SK-N-SH treated with all-trans-retinoic acid at 6 μM for 48 hours (cell line): ENCODE measurements at regions not wholly inside any gene's neighbourhood (a gene's known extent, or its start where the extent isn't known, plus 50 kb on each side); places are given as distances from the start of the nearest gene placed in this dataset.
A peak's percentile ranks its signal among the peaks of the same experiment; 100 is the strongest.

ENCODE experiments used
- ATAC-seq: fragments of 200-7000 bp; cut with Tn5 transposase; 3 replicates; pipeline ENCODE4 v1.9.1; 2020; ENCODE audit warnings: mild to moderate bottlenecking, moderate library complexity
- BACH2 ChIP-seq: fragments of 250-450 bp; sonication (Bioruptor Pico); IDR thresholded peaks from 2 replicates; pipeline ENCODE4 v1.9.0; 2021; ENCODE audit warnings: mild to moderate bottlenecking, borderline replicate concordance
- CSDC2 ChIP-seq: fragments of 250-450 bp; sonication (Bioruptor Pico); IDR thresholded peaks from 2 replicates; pipeline ENCODE4 v1.5.0; 2020; ENCODE audit warnings: mild to moderate bottlenecking, moderate library complexity
- ESRRG ChIP-seq: fragments of 250-450 bp; sonication (Bioruptor Pico); IDR thresholded peaks from 2 replicates; pipeline ENCODE4 v1.6.1; 2021; ENCODE audit warnings: mild to moderate bottlenecking
- GLIS3 ChIP-seq: fragments of 250-450 bp; sonication (Bioruptor Pico); IDR thresholded peaks from 2 replicates; pipeline ENCODE4 v1.5.0; 2020; ENCODE audit warnings: mild to moderate bottlenecking, moderate library complexity
- ISL1 ChIP-seq: fragments of 250-450 bp; sonication (Bioruptor Pico); IDR thresholded peaks from 2 replicates; pipeline ENCODE4 v2.1.2; 2022; ENCODE audit warnings: mild to moderate bottlenecking, moderate library complexity
- OSR1 ChIP-seq: fragments of 250-450 bp; sonication (Bioruptor Pico); IDR thresholded peaks from 2 replicates; pipeline ENCODE4 v1.8.0; 2022; ENCODE audit warnings: moderate library complexity, mild to moderate bottlenecking, inconsistent platforms
- PATZ1 ChIP-seq: fragments of 250-450 bp; sonication (Bioruptor Pico); IDR thresholded peaks from 2 replicates; pipeline ENCODE4 v1.8.0; 2020; ENCODE audit warnings: mild to moderate bottlenecking, moderate library complexity, borderline replicate concordance
- PPARA ChIP-seq: fragments of 250-450 bp; sonication (Bioruptor Pico); IDR thresholded peaks from 2 replicates; pipeline ENCODE4 v1.5.0; 2020; ENCODE audit warnings: mild to moderate bottlenecking, borderline replicate concordance
- RARB ChIP-seq: fragments of 250-450 bp; sonication (Bioruptor Pico); IDR thresholded peaks from 2 replicates; pipeline ENCODE4 v1.8.0; 2021; ENCODE audit warnings: mild to moderate bottlenecking, moderate library complexity
- SNAI2 ChIP-seq: fragments of 250-450 bp; sonication (Bioruptor Pico); IDR thresholded peaks from 2 replicates; pipeline ENCODE4 v1.5.0; 2020; ENCODE audit warnings: mild to moderate bottlenecking, moderate library complexity
- TCF4 ChIP-seq: fragments of 250-450 bp; sonication (Bioruptor Pico); IDR thresholded peaks from 2 replicates; pipeline ENCODE4 v1.8.0; 2021; ENCODE audit warnings: mild to moderate bottlenecking, moderate library complexity, borderline replicate concordance
- TOX ChIP-seq: fragments of 250-450 bp; sonication (Bioruptor Pico); IDR thresholded peaks from 2 replicates; pipeline ENCODE4 v1.8.0; 2021; ENCODE audit warnings: mild to moderate bottlenecking, moderate library complexity, borderline replicate concordance
- ZFP3 ChIP-seq: fragments of 250-450 bp; sonication (Bioruptor Pico); IDR thresholded peaks from 2 replicates; pipeline ENCODE4 v1.5.0; 2020; ENCODE audit warnings: mild to moderate bottlenecking, moderate library complexity
- ZFP30 ChIP-seq: fragments of 450-650 bp; formaldehyde crosslinking; IDR thresholded peaks from 2 replicates; pipeline ENCODE4 v1.5.0; 2022; ENCODE audit warnings: mild to moderate bottlenecking, moderate library complexity
- ZNF70 ChIP-seq: fragments of 450-650 bp; formaldehyde crosslinking; IDR thresholded peaks from 2 replicates; pipeline ENCODE4 v1.5.0; 2020; ENCODE audit warnings: mild to moderate bottlenecking, moderate library complexity
- TF ChIP-seq, protein P1 (sequence below): fragments of 250-450 bp; sonication (Bioruptor Pico); IDR thresholded peaks from 2 replicates; pipeline ENCODE4 v1.5.1; 2020; ENCODE audit warnings: low read depth, mild to moderate bottlenecking, moderate library complexity
- TF ChIP-seq, protein P2 (sequence below): fragments of 250-450 bp; sonication (Bioruptor Pico); IDR thresholded peaks from 2 replicates; pipeline ENCODE4 v1.5.1; 2021; ENCODE audit warnings: mild to moderate bottlenecking, moderate library complexity

- no peak for TF ChIP-seq SNAI2
- TF ChIP-seq TCF4 (CRISPR knock-in tag) = no peak
- TF ChIP-seq, protein P1, sequence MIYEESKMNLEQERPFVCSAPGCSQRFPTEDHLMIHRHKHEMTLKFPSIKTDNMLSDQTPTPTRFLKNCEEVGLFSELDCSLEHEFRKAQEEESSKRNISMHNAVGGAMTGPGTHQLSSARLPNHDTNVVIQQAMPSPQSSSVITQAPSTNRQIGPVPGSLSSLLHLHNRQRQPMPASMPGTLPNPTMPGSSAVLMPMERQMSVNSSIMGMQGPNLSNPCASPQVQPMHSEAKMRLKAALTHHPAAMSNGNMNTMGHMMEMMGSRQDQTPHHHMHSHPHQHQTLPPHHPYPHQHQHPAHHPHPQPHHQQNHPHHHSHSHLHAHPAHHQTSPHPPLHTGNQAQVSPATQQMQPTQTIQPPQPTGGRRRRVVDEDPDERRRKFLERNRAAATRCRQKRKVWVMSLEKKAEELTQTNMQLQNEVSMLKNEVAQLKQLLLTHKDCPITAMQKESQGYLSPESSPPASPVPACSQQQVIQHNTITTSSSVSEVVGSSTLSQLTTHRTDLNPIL = no peak
- TF ChIP-seq GLIS3 = no peak
- no peak for ATAC-seq
Measured at GRCh38 chr16:54425068-54425467, 138.5 kb upstream of the IRX3 start.

- ATAC-seq = peak; percentile 28; the same call in 2 of the 3 replicates
Measured at GRCh38 chr16:54424043-54424451, 137.5 kb upstream of the IRX3 start.

DNA sequence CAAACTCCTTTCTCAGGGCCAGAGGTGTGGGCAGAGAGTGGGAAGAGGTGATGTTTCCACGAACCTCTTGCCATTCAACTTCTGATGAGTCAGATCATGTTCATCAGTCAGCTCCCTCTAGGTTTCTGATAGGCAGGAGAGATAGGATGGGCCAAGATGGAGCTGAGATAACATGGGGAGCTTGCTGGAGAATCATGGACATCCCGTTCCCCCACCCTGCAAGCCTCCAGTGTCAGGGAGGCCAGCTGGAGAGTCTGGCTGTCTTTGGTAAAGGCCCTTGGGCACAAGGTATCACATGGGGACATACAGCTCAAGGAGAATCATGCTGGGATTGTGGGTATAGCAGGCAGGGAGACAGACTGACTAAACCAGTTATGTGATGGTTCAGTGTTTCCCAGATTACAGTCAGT is 136.0 kb upstream of the IRX3 start:
- TF ChIP-seq TOX (CRISPR knock-in tag) (no peak), ISL1 (CRISPR knock-in tag) (no peak), SNAI2 (no peak), RARB (CRISPR knock-in tag) (no peak), ESRRG (CRISPR knock-in tag) (no peak), PPARA (CRISPR knock-in tag) (no peak), PATZ1 (CRISPR knock-in tag) (no peak), CSDC2 (CRISPR knock-in tag) (no peak), ZNF70 (CRISPR knock-in tag) (no peak), ZFP3 (no peak), ZFP30 (CRISPR knock-in tag) (no peak)
- TF ChIP-seq, protein P2, sequence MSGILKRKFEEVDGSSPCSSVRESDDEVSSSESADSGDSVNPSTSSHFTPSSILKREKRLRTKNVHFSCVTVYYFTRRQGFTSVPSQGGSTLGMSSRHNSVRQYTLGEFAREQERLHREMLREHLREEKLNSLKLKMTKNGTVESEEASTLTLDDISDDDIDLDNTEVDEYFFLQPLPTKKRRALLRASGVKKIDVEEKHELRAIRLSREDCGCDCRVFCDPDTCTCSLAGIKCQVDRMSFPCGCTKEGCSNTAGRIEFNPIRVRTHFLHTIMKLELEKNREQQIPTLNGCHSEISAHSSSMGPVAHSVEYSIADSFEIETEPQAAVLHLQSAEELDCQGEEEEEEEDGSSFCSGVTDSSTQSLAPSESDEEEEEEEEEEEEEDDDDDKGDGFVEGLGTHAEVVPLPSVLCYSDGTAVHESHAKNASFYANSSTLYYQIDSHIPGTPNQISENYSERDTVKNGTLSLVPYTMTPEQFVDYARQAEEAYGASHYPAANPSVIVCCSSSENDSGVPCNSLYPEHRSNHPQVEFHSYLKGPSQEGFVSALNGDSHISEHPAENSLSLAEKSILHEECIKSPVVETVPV (CRISPR knock-in tag) = no peak
- peak; percentile 23; the same call in 1 of the 3 replicates for ATAC-seq

More at GRCh38 chr16:54424043-54424451, 137.5 kb upstream of the IRX3 start:
- TF ChIP-seq ESRRG (CRISPR knock-in tag) = no peak
- TF ChIP-seq OSR1 = no peak
- TF ChIP-seq TCF4 (CRISPR knock-in tag) = no peak
- no peak for TF ChIP-seq PPARA (CRISPR knock-in tag)

- ATAC-seq = peak; percentile 30
- no peak for TF ChIP-seq TCF4 (CRISPR knock-in tag)
- TF ChIP-seq BACH2 = no peak
Measured at GRCh38 chr16:54422159-54422558, 135.6 kb upstream of the IRX3 start.

DNA sequence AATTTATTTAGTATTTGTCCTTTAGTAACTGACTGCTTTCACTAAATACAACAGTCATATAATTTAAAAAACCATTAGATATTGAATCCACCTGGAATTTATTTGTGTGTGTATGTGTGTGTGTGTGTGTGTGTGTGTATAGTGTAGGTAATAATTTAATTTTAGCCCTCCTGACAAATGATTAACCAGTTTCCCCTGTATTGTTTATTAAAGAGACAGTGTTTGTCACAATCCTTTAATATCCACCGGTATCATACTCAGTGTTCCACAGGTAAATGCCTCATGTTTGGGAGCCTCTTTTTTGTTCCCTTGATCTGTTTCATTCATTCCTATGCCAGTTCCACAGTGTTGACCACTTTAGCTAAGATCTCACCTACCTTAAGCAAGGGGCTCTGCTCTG is 134.6 kb upstream of the IRX3 start:
- peak; percentile 15; the same call in 1 of the 3 replicates for ATAC-seq
- no peak for TF ChIP-seq ZFP3

- no peak for ATAC-seq
- TF ChIP-seq ZFP30 (CRISPR knock-in tag) (no peak), ZNF70 (CRISPR knock-in tag) (no peak), TCF4 (CRISPR knock-in tag) (no peak), RARB (CRISPR knock-in tag) (no peak), OSR1 (no peak), PATZ1 (CRISPR knock-in tag) (no peak), GLIS3 (no peak)
- TF ChIP-seq, protein P1 = no peak
Measured at GRCh38 chr16:54418903-54419302, 132.3 kb upstream of the IRX3 start.
